Keratinocyte (primary cell): ENCODE measurements at regions not wholly inside any gene's neighbourhood (a gene's known extent, or its start where the extent isn't known, plus 50 kb on each side); places are given as distances from the start of the nearest gene placed in this dataset.

Experiments
- DNase-seq: peaks from one replicate; pipeline ENCODE4 v3.0.0-alpha.2; 2011; ENCODE audit warnings: low read depth, missing footprints, low spot score
- FAIRE-seq: peaks from 2 replicates; lab custom pipeline; 2011; peaks lifted over from hg19 to GRCh38; lab: Jason Lieb, UNC
- H2AFZ ChIP-seq: 2 replicates; pipeline ENCODE4 v1.6.0; 2012; ENCODE audit warnings: low read length, control low read depth, inconsistent platforms; ENCODE audit not compliant: control insufficient read depth
- H3K27ac ChIP-seq: 2 replicates; pipeline ENCODE4 v1.5.1; 2011; ENCODE audit warnings: low read length; ENCODE audit not compliant: control insufficient read depth, insufficient read depth
- H3K27me3 ChIP-seq: 3 replicates; pipeline ENCODE4 v1.6.0; 2011; ENCODE audit warnings: low read length; ENCODE audit not compliant: control insufficient read depth, insufficient read depth; ENCODE audit errors: extremely low read depth
- H3K36me3 ChIP-seq, 2 experiments: 2 replicates in 1 of 2; 3 replicates in 1 of 2; pipeline ENCODE4 v1.5.1; 2011; ENCODE audit warnings: low read length in 2 of 2, mild to moderate bottlenecking in 1 of 2; ENCODE audit not compliant: control insufficient read depth in 2 of 2, insufficient read depth in 2 of 2; ENCODE audit errors: extremely low read depth in 1 of 2
- H3K4me1 ChIP-seq: 3 replicates; pipeline ENCODE4 v1.5.1; 2011; ENCODE audit warnings: low read length; ENCODE audit not compliant: control insufficient read depth, insufficient read depth; ENCODE audit errors: extremely low read depth
- H3K4me2 ChIP-seq: 3 replicates; pipeline ENCODE4 v1.6.0; 2011; ENCODE audit warnings: low read depth, low read length; ENCODE audit not compliant: control insufficient read depth, insufficient read depth; ENCODE audit errors: extremely low read depth
- H3K4me3 ChIP-seq, 3 experiments: fragments of 200-600 bp in 1 of 3; sonication (generic) in 1 of 3; 2 replicates in 2 of 3; 3 replicates in 1 of 3; pipeline ENCODE4 v1.5.1; 2011 to 2016; ENCODE audit warnings: low read length in 3 of 3, mild to moderate bottlenecking in 3 of 3, control low read depth in 2 of 3, inconsistent platforms in 1 of 3, low read depth in 1 of 3, mixed read lengths in 1 of 3, mixed run types in 1 of 3, moderate library complexity in 1 of 3; ENCODE audit not compliant: control insufficient read depth in 2 of 3, insufficient read depth in 2 of 3; ENCODE audit errors: extremely low read depth in 1 of 3
- H3K79me2 ChIP-seq: 2 replicates; pipeline ENCODE4 v1.6.0; 2012; ENCODE audit warnings: low read length; ENCODE audit not compliant: control insufficient read depth, insufficient read depth
- H3K9ac ChIP-seq: 3 replicates; pipeline ENCODE4 v1.6.0; 2011; ENCODE audit warnings: low read length; ENCODE audit not compliant: control insufficient read depth, insufficient read depth; ENCODE audit errors: extremely low read depth
- H3K9me1 ChIP-seq: 3 replicates; pipeline ENCODE4 v1.6.0; 2011; ENCODE audit warnings: low read length; ENCODE audit not compliant: control insufficient read depth, insufficient read depth; ENCODE audit errors: extremely low read depth
- H3K9me3 ChIP-seq: 2 replicates; pipeline ENCODE4 v1.5.1; 2012; ENCODE audit warnings: low read depth, low read length; ENCODE audit not compliant: control insufficient read depth
- H4K20me1 ChIP-seq: 3 replicates; pipeline ENCODE4 v1.6.0; 2011; ENCODE audit warnings: low read length; ENCODE audit not compliant: control insufficient read depth, insufficient read depth; ENCODE audit errors: extremely low read depth
- EZH2 ChIP-seq: IDR thresholded peaks from one replicate; pipeline ENCODE4 v1.6.1; 2012; ENCODE audit warnings: inconsistent platforms, mild to moderate bottlenecking, low read length, moderate library complexity
- dilution Hi-C: fragments of 300-500 bp; cut with MboI; formaldehyde crosslinking; loops from one replicate; pipeline ENCODE4 v1.7.0; 2020; ENCODE audit warnings: low sequenced_read_pairs; ENCODE audit not compliant: extremely low pct_ligation_motif_present
- TF ChIP-seq, protein P1 (sequence below), 3 experiments: IDR thresholded peaks in 1 of 3; conservative IDR thresholded peaks in 1 of 3; optimal IDR thresholded peaks in 1 of 3; 2 replicates in 2 of 3; 3 replicates in 1 of 3; pipeline versions ENCODE3 to v1.5.1; 2011; ENCODE audit warnings: low read length in 3 of 3, mild to moderate bottlenecking in 3 of 3, moderate library complexity in 2 of 3, control low read depth in 1 of 3, inconsistent platforms in 1 of 3; ENCODE audit not compliant: insufficient read depth in 2 of 3; ENCODE audit errors: extremely low read depth in 1 of 3

DNA sequence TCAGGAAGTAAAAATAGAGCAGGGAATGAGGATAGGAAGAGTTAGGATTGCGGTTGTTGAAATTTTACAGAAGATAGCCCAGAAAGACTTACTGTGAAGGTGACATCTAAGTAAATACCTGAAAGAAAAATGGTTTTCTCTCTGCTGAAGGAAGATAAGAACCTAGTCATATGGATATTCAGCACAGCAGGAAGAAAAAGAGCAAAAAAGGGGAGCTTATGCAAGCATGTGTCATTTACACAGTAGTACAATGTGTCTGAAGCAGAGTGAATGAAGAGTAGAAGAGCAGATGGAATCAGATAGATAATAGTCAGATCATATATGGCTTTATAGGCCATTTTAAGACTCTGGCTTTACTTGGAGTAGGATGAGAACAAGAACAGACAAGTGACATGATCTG, 126.9 kb upstream of the TENT5D start:
- Histone ChIP-seq H3K9me3 (no peaks in the 10 kb centered on the region), H3K4me3 (no peak overlapping the region), H3K9me1 (no peaks in the 10 kb centered on the region), H3K4me1 (no peaks in the 10 kb centered on the region), H3K27ac (no peak overlapping the region), H3K27me3 (no peaks in the 10 kb centered on the region), H3K79me2 (no peaks in the 10 kb centered on the region), H3K36me3 (no peaks in the 10 kb centered on the region), H4K20me1 (no peaks in the 10 kb centered on the region), H2AFZ (no peak overlapping the region), H3K4me2 (no peak overlapping the region), H3K9ac (no peak overlapping the region)
- dilution Hi-C loops: no loop called here
- TF ChIP-seq, protein P1, sequence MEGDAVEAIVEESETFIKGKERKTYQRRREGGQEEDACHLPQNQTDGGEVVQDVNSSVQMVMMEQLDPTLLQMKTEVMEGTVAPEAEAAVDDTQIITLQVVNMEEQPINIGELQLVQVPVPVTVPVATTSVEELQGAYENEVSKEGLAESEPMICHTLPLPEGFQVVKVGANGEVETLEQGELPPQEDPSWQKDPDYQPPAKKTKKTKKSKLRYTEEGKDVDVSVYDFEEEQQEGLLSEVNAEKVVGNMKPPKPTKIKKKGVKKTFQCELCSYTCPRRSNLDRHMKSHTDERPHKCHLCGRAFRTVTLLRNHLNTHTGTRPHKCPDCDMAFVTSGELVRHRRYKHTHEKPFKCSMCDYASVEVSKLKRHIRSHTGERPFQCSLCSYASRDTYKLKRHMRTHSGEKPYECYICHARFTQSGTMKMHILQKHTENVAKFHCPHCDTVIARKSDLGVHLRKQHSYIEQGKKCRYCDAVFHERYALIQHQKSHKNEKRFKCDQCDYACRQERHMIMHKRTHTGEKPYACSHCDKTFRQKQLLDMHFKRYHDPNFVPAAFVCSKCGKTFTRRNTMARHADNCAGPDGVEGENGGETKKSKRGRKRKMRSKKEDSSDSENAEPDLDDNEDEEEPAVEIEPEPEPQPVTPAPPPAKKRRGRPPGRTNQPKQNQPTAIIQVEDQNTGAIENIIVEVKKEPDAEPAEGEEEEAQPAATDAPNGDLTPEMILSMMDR (optimal IDR thresholded peaks at IDR 0.05 in 1 of 3, IDR thresholded peaks at IDR 0.05 in 1 of 3, conservative IDR thresholded peaks at IDR 0.05 in 1 of 3; ENCODE audit: extremely low read depth in 1 of 3, insufficient read depth in 2 of 3, low read length in 3 of 3): no peak
- no peak for TF ChIP-seq EZH2
- no peak for FAIRE-seq
- DNase-seq: no peak

DNA sequence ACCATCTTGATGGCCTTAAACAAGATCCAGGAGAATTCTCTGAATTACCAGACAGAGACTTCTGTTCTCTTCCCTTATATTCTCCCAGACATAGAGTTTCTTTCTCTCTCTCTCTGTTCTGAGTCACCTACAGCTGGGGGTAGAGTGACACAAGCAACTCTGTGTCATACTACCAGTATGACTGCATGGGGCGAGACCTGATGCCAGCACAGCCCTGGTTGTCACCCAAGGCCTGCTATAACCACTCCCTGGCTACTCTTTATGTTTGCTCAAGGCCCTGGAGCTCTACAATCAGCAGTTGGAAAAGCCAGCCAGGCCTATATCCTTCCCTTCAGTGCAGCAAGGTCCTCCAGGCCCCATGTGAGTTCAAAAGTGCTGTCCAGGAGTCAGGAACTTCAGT, 114.2 kb upstream of the TENT5D start:
- H3K4me3 ChIP-seq: no peak overlapping the region
- H3K9me3 ChIP-seq: no peaks in the 10 kb centered on the region
- no peak for DNase-seq
- no peaks in the 10 kb centered on the region for H3K9me1 ChIP-seq
- dilution Hi-C loops: no loop called here
- no peak overlapping the region for H3K4me2 ChIP-seq
- H3K27me3 ChIP-seq: no peaks in the 10 kb centered on the region
- no peaks in the 10 kb centered on the region for H3K79me2 ChIP-seq
- H4K20me1 ChIP-seq: no peaks in the 10 kb centered on the region
- H2AFZ ChIP-seq: no peak overlapping the region
- H3K9ac ChIP-seq: no peak overlapping the region
- no peaks in the 10 kb centered on the region for H3K4me1 ChIP-seq
- H3K27ac ChIP-seq: no peak overlapping the region
- no peak for FAIRE-seq
- no peaks in the 10 kb centered on the region for H3K36me3 ChIP-seq
- TF ChIP-seq, protein P1 (optimal IDR thresholded peaks at IDR 0.05 in 1 of 3, IDR thresholded peaks at IDR 0.05 in 1 of 3, conservative IDR thresholded peaks at IDR 0.05 in 1 of 3; ENCODE audit: extremely low read depth in 1 of 3, insufficient read depth in 2 of 3, low read length in 3 of 3): no peak
- no peak for TF ChIP-seq EZH2
